Activated CD8-positive, alpha-beta T cell treated with anti-CD3 and anti-CD28 coated beads for 36 hours (primary cell): ENCODE measurements at regions not wholly inside any gene's neighbourhood (a gene's known extent, or its start where the extent isn't known, plus 50 kb on each side); places are given as distances from the start of the nearest gene placed in this dataset.
A peak's percentile ranks its signal among the peaks of the same experiment; 100 is the strongest.
"Not testable (repeated sequence)": the region's sequence is repeated elsewhere in the genome, so short reads cannot be mapped to it uniquely, and the experiment has no call there.

Experiments used
- ATAC-seq: fragments of 200-7000 bp; cut with Tn5 transposase; one replicate; pipeline ENCODE4 v1.10.0; 2021; ENCODE audit warnings: mild to moderate bottlenecking, moderate library complexity
- CTCF ChIA-PET: fragments of 350-600 bp; sonication (Branson Sonifier 250); formaldehyde crosslinking; loops from one replicate; lab custom pipeline; 2021; ENCODE audit warnings: antibody characterized with exemption; lab: Charles Lee
- POLR2A ChIA-PET: fragments of 350-600 bp; sonication (Branson Sonifier 250); formaldehyde crosslinking; loops from one replicate; lab custom pipeline; 2021; ENCODE audit warnings: antibody characterized with exemption; lab: Charles Lee
- DNase-seq: peaks from one replicate; pipeline ENCODE4 v3.0.0-alpha.2; 2020
- H3K27ac Mint-ChIP-seq: one replicate; pipeline ENCODE4 v1.8.0; 2021; ENCODE audit warnings: mild to moderate bottlenecking, mixed read lengths
- H3K27me3 Mint-ChIP-seq: one replicate; pipeline ENCODE4 v1.8.0; 2021; ENCODE audit warnings: mixed read lengths
- H3K36me3 Mint-ChIP-seq: one replicate; pipeline ENCODE4 v1.8.0; 2021; ENCODE audit warnings: low read depth, mixed read lengths
- H3K4me1 Mint-ChIP-seq: one replicate; pipeline ENCODE4 v1.8.0; 2021; ENCODE audit warnings: low read depth, mixed read lengths
- H3K4me3 Mint-ChIP-seq: one replicate; pipeline ENCODE4 v1.8.0; 2021; ENCODE audit warnings: mild to moderate bottlenecking, moderate library complexity, mixed read lengths
- H3K9me3 Mint-ChIP-seq: one replicate; pipeline ENCODE4 v1.8.0; 2021; ENCODE audit warnings: mixed read lengths
- intact Hi-C: fragments of 100-400 bp; cut with micrococcal nuclease; formaldehyde crosslinking; loops from one replicate; pipeline ENCODE4 v1.10.0; 2022

- H3K27me3 Mint-ChIP-seq, H3K27ac Mint-ChIP-seq, H3K4me3 Mint-ChIP-seq, CTCF ChIA-PET, ATAC-seq, DNase-seq, intact Hi-C loops, POLR2A ChIA-PET, H3K9me3 Mint-ChIP-seq, H3K36me3 Mint-ChIP-seq, H3K4me1 Mint-ChIP-seq: not testable (repeated sequence)
Measured at GRCh38 chr21:9812507-9812906, 708.9 kb upstream of the TPTE start.

GRCh38 chr21:9813894-9814814 lies 707.2 kb upstream of the TPTE start:
- H3K4me3 Mint-ChIP-seq, H3K36me3 Mint-ChIP-seq, H3K4me1 Mint-ChIP-seq, POLR2A ChIA-PET, DNase-seq, H3K27ac Mint-ChIP-seq, CTCF ChIA-PET, ATAC-seq, intact Hi-C loops, H3K9me3 Mint-ChIP-seq, H3K27me3 Mint-ChIP-seq: not testable (repeated sequence)

- ATAC-seq, H3K9me3 Mint-ChIP-seq, POLR2A ChIA-PET, H3K4me1 Mint-ChIP-seq, H3K27ac Mint-ChIP-seq, intact Hi-C loops, H3K27me3 Mint-ChIP-seq, CTCF ChIA-PET, H3K4me3 Mint-ChIP-seq, DNase-seq, H3K36me3 Mint-ChIP-seq: not testable (repeated sequence)
Measured at GRCh38 chr21:9815181-9815789, 706.1 kb upstream of the TPTE start.

GRCh38 chr21:9816734-9817334 lies 704.5 kb upstream of the TPTE start:
- H3K9me3 Mint-ChIP-seq, DNase-seq, H3K27me3 Mint-ChIP-seq, ATAC-seq, H3K36me3 Mint-ChIP-seq, intact Hi-C loops, H3K4me1 Mint-ChIP-seq, POLR2A ChIA-PET, CTCF ChIA-PET, H3K27ac Mint-ChIP-seq, H3K4me3 Mint-ChIP-seq: not testable (repeated sequence)

GRCh38 chr21:9817841-9818441 lies 703.4 kb upstream of the TPTE start:
- POLR2A ChIA-PET, H3K27me3 Mint-ChIP-seq: not testable (repeated sequence)

GRCh38 chr21:9819549-9820192 lies 701.7 kb upstream of the TPTE start:
- H3K27me3 Mint-ChIP-seq, intact Hi-C loops, ATAC-seq, DNase-seq, POLR2A ChIA-PET, CTCF ChIA-PET, H3K27ac Mint-ChIP-seq, H3K4me3 Mint-ChIP-seq, H3K9me3 Mint-ChIP-seq, H3K4me1 Mint-ChIP-seq, H3K36me3 Mint-ChIP-seq: not testable (repeated sequence)

More at GRCh38 chr21:9817841-9818441, 703.4 kb upstream of the TPTE start:
- intact Hi-C loops, H3K4me3 Mint-ChIP-seq, DNase-seq, ATAC-seq, H3K36me3 Mint-ChIP-seq, H3K9me3 Mint-ChIP-seq, H3K27ac Mint-ChIP-seq, H3K4me1 Mint-ChIP-seq, CTCF ChIA-PET: not testable (repeated sequence)

GRCh38 chr21:9820579-9820978 lies 700.8 kb upstream of the TPTE start:
- intact Hi-C loops, CTCF ChIA-PET, ATAC-seq, DNase-seq, H3K9me3 Mint-ChIP-seq, H3K36me3 Mint-ChIP-seq, H3K4me3 Mint-ChIP-seq, H3K27ac Mint-ChIP-seq, H3K27me3 Mint-ChIP-seq, POLR2A ChIA-PET, H3K4me1 Mint-ChIP-seq: not testable (repeated sequence)

- ATAC-seq, H3K9me3 Mint-ChIP-seq, DNase-seq, H3K4me3 Mint-ChIP-seq, H3K27ac Mint-ChIP-seq, H3K4me1 Mint-ChIP-seq, POLR2A ChIA-PET, intact Hi-C loops, H3K36me3 Mint-ChIP-seq, H3K27me3 Mint-ChIP-seq, CTCF ChIA-PET: not testable (repeated sequence)
Measured at GRCh38 chr21:9821472-9821871, 699.9 kb upstream of the TPTE start.

GRCh38 chr21:9822093-9822820 lies 699.1 kb upstream of the TPTE start:
- H3K4me1 Mint-ChIP-seq, CTCF ChIA-PET, H3K9me3 Mint-ChIP-seq, H3K27me3 Mint-ChIP-seq, H3K27ac Mint-ChIP-seq, DNase-seq, H3K4me3 Mint-ChIP-seq, H3K36me3 Mint-ChIP-seq, POLR2A ChIA-PET, ATAC-seq, intact Hi-C loops: not testable (repeated sequence)

- H3K4me3 Mint-ChIP-seq, CTCF ChIA-PET, POLR2A ChIA-PET, intact Hi-C loops, H3K36me3 Mint-ChIP-seq, H3K4me1 Mint-ChIP-seq, H3K27ac Mint-ChIP-seq, H3K9me3 Mint-ChIP-seq, H3K27me3 Mint-ChIP-seq, ATAC-seq: not testable (repeated sequence)
- peak; percentile 11 for DNase-seq
Measured at GRCh38 chr21:9823197-9824157, 697.9 kb upstream of the TPTE start.
